CD4-positive, alpha-beta T cell (primary cell): ENCODE measurements at regions not wholly inside any gene's neighbourhood (a gene's known extent, or its start where the extent isn't known, plus 50 kb on each side); places are given as distances from the start of the nearest gene placed in this dataset.

Experiments used
- ATAC-seq: fragments of 200-7000 bp; cut with Tn5 transposase; one replicate; pipeline ENCODE4 v1.10.0; 2022; ENCODE audit warnings: mild to moderate bottlenecking; ENCODE audit not compliant: poor library complexity
- CTCF ChIA-PET: fragments of 350-600 bp; sonication (Branson Sonifier 250); formaldehyde crosslinking; loops from one replicate; lab custom pipeline; 2021; ENCODE audit warnings: antibody characterized with exemption, inconsistent platforms; lab: Charles Lee
- POLR2A ChIA-PET: fragments of 350-600 bp; sonication (Branson Sonifier 250); formaldehyde crosslinking; loops from one replicate; lab custom pipeline; 2021; ENCODE audit warnings: antibody characterized with exemption, inconsistent platforms; lab: Charles Lee
- DNase-seq, 14 experiments: peaks; one replicate each; pipeline ENCODE4 v3.0.0-alpha.2; 2013 to 2020; ENCODE audit warnings: mixed read lengths in 2 of 14
- H3K27ac ChIP-seq, 2 donors: one replicate each; pipeline versions ENCODE4 v1.5.1 to v1.7.0; 2013; ENCODE audit warnings: low read length in 2 of 2, low read depth in 1 of 2, mild to moderate bottlenecking in 1 of 2
- H3K27me3 ChIP-seq, 2 experiments: 1 replicate in 1 of 2; 2 replicates in 1 of 2; pipeline versions ENCODE4 v1.6.1 to v1.7.0; 2013; ENCODE audit warnings: low read length in 2 of 2, control low read depth in 1 of 2, mild to moderate bottlenecking in 1 of 2, moderate library complexity in 1 of 2; ENCODE audit not compliant: insufficient read depth in 2 of 2, control insufficient read depth in 1 of 2
- H3K36me3 ChIP-seq: one replicate; pipeline ENCODE4 v1.6.1; 2013; ENCODE audit warnings: low read length, control low read depth; ENCODE audit not compliant: insufficient read depth
- H3K4me1 ChIP-seq: one replicate; pipeline ENCODE4 v1.6.1; 2013; ENCODE audit warnings: low read length, control low read depth; ENCODE audit not compliant: insufficient read depth
- H3K4me3 ChIP-seq: one replicate; pipeline ENCODE4 v1.5.1; 2013; ENCODE audit warnings: mild to moderate bottlenecking, low read length, moderate library complexity
- H3K9me3 ChIP-seq, 2 experiments: 1 replicate in 1 of 2; 2 replicates in 1 of 2; pipeline versions ENCODE4 v1.6.1 to v1.7.0; 2013; ENCODE audit warnings: low read length in 2 of 2, mild to moderate bottlenecking in 2 of 2, control low read depth in 1 of 2, moderate library complexity in 1 of 2; ENCODE audit not compliant: control insufficient read depth in 1 of 2, insufficient read depth in 1 of 2
- H3K27ac Mint-ChIP-seq: one replicate; pipeline ENCODE4 v1.8.0; 2020; ENCODE audit warnings: mixed read lengths
- H3K27me3 Mint-ChIP-seq: one replicate; pipeline ENCODE4 v1.8.0; 2021; ENCODE audit warnings: mixed read lengths
- H3K36me3 Mint-ChIP-seq: one replicate; pipeline ENCODE4 v1.8.0; 2021; ENCODE audit warnings: low read depth, mixed read lengths
- H3K4me1 Mint-ChIP-seq: one replicate; pipeline ENCODE4 v1.8.0; 2021; ENCODE audit warnings: low read depth, mixed read lengths
- H3K4me3 Mint-ChIP-seq: one replicate; pipeline ENCODE4 v1.8.0; 2020; ENCODE audit warnings: mild to moderate bottlenecking, mixed read lengths
- H3K9me3 Mint-ChIP-seq: one replicate; pipeline ENCODE4 v1.8.0; 2020; ENCODE audit warnings: mixed read lengths
- CTCF ChIP-seq: fragments of 200-600 bp; IDR thresholded peaks from one replicate; pipeline ENCODE4 v1.8.0; 2022; ENCODE audit warnings: antibody characterized with exemption, mild to moderate bottlenecking
- intact Hi-C, 2 experiments: fragments of 100-400 bp; cut with DNase I in 1 of 2; cut with micrococcal nuclease in 1 of 2; formaldehyde crosslinking; loops; one replicate each; pipeline versions ENCODE4 v1.15.1 to v1.9.0; 2023 to 2025; cut with DNase I, micrococcal nuclease

DNA sequence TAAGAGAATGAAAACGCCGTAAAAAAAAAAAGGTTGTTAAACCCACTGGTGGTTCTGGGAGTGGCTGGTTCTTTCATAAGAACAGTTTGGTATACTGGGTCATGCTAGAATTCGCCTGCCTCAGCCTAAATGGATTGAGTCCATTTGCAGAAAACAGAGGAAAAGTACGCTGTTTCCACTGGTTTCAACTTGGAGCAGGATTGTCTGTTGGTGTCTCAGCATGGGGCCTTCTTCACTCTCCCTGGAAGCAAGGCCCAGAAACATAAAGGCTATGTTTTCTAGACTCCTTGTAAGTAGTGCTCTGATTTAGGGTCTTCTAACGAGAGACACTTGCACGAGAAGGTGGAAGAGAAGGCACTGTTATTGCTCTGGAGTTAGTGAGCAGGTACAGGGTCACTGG is 116.9 kb upstream of the MTAP start:
- Mint-ChIP-seq H3K4me1 (no peaks in the 10 kb centered on the region), H3K27me3 (no peaks in the 10 kb centered on the region), H3K27ac (no peak overlapping the region), H3K36me3 (no peaks in the 10 kb centered on the region), H3K4me3 (no peak overlapping the region), H3K9me3 (no peaks in the 10 kb centered on the region)
- ChIA-PET CTCF (no interaction called here), POLR2A (no interaction called here)
- ATAC-seq = no peak
- intact Hi-C loops = no loop called here
- H3K27me3 ChIP-seq = no peaks in the 10 kb centered on the region
- H3K4me3 ChIP-seq = no peak overlapping the region
- no peak for DNase-seq
- no peaks in the 10 kb centered on the region for H3K9me3 ChIP-seq
- H3K36me3 ChIP-seq = no peaks in the 10 kb centered on the region
- TF ChIP-seq CTCF = no peak
- no peak overlapping the region for H3K27ac ChIP-seq
- H3K4me1 ChIP-seq = peaks cover 3% of the 10 kb centered on the region

GRCh38 chr9:21686738-21687137 is 115.7 kb upstream of the MTAP start:
- Histone ChIP-seq H3K36me3 (no peaks in the 10 kb centered on the region), H3K4me1 (peaks cover 3% of the 10 kb centered on the region), H3K27me3 (no peaks in the 10 kb centered on the region), H3K4me3 (no peak overlapping the region), H3K27ac (no peak overlapping the region), H3K9me3 (no peaks in the 10 kb centered on the region)
- H3K27me3 Mint-ChIP-seq = no peaks in the 10 kb centered on the region
- H3K27ac Mint-ChIP-seq = no peak overlapping the region
- intact Hi-C loops = no loop called here
- H3K4me3 Mint-ChIP-seq = no peak overlapping the region
- ATAC-seq = no peak
- no peaks in the 10 kb centered on the region for H3K9me3 Mint-ChIP-seq
- H3K36me3 Mint-ChIP-seq = no peaks in the 10 kb centered on the region
- TF ChIP-seq CTCF = no peak
- ChIA-PET POLR2A (no interaction called here), CTCF (no interaction called here)
- H3K4me1 Mint-ChIP-seq = no peaks in the 10 kb centered on the region
- no peak for DNase-seq

- TF ChIP-seq CTCF = no peak
- H3K9me3 ChIP-seq = no peaks in the 10 kb centered on the region
- ChIA-PET CTCF (no interaction called here), POLR2A (no interaction called here)
- Mint-ChIP-seq H3K4me1 (no peaks in the 10 kb centered on the region), H3K4me3 (no peak overlapping the region), H3K27ac (no peak overlapping the region), H3K27me3 (no peaks in the 10 kb centered on the region), H3K36me3 (no peaks in the 10 kb centered on the region), H3K9me3 (no peaks in the 10 kb centered on the region)
- no peaks in the 10 kb centered on the region for H3K27me3 ChIP-seq
- no peak for DNase-seq
- H3K36me3 ChIP-seq = no peaks in the 10 kb centered on the region
- H3K4me1 ChIP-seq = peaks cover 3% of the 10 kb centered on the region
- no peak for ATAC-seq
- no peak overlapping the region for H3K27ac ChIP-seq
- intact Hi-C loops = no loop called here
- H3K4me3 ChIP-seq = no peak overlapping the region
Observed at GRCh38 chr9:21687351-21687750, 115.1 kb upstream of the MTAP start.
